Cardiac septum (tissue), 1 donor: ENCODE measurements at regions not wholly inside any gene's neighbourhood (a gene's known extent, or its start where the extent isn't known, plus 50 kb on each side); places are given as distances from the start of the nearest gene placed in this dataset.

ENCODE experiments used
- DNase-seq: peaks from one replicate; pipeline ENCODE4 v3.0.0-alpha.2; 2020; ENCODE audit warnings: low spot score
- intact Hi-C: fragments of 100-400 bp; cut with DNase I; formaldehyde crosslinking; loops from one replicate; pipeline ENCODE4 v1.14.0; 2022
- donor health status: DM: no; HTN: no; CAD: no.

DNA sequence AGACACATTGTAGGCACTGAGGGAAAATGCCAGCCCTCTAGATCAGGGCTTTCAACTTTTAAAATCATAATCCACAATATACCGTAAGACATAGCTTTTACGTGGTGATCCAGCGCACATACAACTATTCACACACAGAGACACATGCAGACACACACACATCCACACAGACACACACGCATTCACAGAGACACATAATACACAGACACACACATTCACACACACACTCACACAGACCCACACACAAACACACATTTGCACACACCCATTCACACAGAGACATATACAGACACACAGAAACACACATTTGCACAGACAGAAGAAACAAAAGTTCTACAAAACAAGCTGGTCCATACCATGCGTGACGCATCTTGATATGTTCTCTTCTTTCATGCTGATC lies 244.5 kb downstream of the RHOU start:
- intact Hi-C loops, result no loop called here
- no peak for DNase-seq

- intact Hi-C loops, result no loop called here
Measured at GRCh38 chr1:228980232-228980937, 245.1 kb downstream of the RHOU start.

GRCh38 chr1:228982637-228983036 lies 247.4 kb downstream of the RHOU start:
- intact Hi-C loops, result no loop called here
- DNase-seq, result no peak

More at GRCh38 chr1:228980232-228980937, 245.1 kb downstream of the RHOU start:
- no peak for DNase-seq

DNA sequence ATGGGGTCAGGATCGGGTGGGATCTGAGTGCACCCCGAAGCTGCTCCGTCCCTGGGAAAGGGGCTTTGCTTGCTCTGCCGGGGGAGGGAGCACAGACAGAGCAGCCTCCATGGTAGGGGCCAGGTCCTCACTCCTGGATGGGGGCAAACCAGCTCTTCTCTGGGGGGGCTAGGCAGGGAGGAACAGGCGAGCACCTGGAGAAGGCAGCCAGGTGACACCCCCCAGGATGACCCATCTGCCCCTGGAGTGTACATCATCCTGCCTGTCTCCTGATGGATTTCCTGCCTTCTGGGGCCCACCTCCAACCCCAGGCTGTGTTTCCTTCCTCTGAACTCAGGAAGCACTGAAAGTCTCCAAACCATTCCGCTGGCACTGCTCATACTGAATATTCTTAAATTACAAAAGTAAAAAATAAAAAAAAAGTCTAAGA lies 248.0 kb downstream of the RHOU start:
- DNase-seq, result no peak
- intact Hi-C loops, result no loop called here

GRCh38 chr1:228983661-228984060 lies 248.4 kb downstream of the RHOU start:
- DNase-seq, result no peak
- intact Hi-C loops, result no loop called here

DNA sequence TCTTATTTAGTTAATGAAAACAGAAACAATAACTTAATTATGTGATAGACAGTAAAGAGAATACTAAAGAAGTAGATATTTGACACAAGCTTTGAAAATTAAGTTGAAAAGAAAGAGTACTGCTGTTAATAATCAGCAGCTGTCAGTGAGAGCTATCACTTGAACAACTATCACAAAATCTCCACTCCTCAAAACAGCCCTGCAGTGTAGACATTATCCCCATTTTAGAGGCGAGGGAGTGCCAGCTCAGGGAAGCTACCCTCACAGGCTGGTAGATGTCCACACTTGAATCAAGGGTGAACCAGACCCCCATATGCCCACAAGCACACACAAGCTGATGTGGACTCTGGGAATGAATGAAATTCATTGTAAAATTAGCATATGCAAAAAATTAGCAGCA lies 248.8 kb downstream of the RHOU start:
- intact Hi-C loops, result no loop called here

DNA sequence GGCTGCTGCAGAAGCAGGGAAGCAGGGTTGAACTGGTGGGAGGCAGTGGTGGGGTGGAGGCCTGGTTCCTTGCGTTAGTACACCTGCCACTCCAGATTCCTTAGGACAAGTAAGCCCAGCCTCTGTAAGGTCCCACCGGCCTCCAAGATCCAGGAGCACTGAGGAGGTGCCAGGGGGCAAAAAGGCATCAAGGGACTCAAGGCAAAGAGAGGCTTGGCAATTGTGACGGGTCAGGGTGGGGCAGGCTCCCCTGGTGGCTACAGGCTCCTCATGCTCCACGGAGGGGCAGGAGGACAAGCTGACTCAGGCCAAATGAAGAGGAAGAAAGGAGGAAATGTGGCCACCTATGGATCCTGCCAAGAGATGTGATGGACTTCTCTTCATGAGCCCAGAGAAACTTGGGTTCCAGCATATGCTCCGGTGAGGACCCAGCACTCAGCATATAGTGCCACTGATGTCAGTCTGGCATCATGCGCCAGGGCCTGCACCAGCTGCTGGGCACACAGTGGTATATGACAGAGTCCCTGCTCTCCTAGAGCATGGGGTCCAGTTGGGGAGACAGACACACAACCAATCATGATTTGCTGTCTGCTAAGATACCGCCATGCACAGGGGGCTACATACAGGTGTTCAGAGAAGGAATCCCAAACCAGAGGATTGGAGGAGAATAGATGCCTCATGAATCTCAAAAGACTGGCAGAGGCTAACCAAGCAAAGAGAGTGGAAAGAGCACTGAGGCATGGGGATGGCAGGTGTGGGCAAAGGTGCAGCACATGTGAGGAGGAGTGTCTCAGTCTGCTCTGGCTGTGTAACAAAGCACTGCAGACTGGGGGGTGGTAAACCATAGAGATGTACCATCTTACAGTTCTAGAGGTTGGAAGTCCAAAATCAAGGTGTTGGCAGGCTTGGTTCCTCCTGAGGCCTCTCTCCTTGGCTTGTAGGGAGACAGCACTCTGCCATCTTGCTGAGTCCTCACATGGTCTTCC lies 249.7 kb downstream of the RHOU start:
- DNase-seq, result no peak
- intact Hi-C loops, result no loop called here

More for the DNA sequence above, 248.8 kb downstream of the RHOU start:
- DNase-seq, result no peak

GRCh38 chr1:228985661-228986060 lies 250.4 kb downstream of the RHOU start:
- DNase-seq, result no peak
- intact Hi-C loops, result no loop called here

- intact Hi-C loops, result no loop called here
- DNase-seq, result peak; percentile 76
Measured at GRCh38 chr1:228986093-228986904, 251.0 kb downstream of the RHOU start.

DNA sequence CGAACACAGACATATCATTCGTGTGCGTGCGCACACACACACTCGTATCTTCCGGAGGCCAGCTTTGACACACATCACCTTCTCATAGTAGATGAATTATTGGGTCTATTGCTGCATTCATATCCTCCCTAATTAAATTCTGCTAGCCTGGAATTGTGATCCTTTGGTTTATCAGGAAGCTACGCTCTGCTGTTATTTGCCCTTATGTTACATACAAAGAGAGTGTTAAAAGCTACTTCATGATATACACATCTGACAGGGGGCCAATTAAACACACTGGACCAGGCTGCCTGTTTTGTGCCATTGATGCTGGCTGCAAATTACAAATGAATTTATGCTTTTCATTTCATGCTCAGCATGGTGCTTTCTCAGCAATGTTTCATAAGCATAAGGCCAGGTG lies 252.0 kb downstream of the RHOU start:
- DNase-seq, result no peak
- intact Hi-C loops, result no loop called here

GRCh38 chr1:228987736-228988506 lies 252.6 kb downstream of the RHOU start:
- DNase-seq, result peak; percentile 51
- intact Hi-C loops, result no loop called here

DNA sequence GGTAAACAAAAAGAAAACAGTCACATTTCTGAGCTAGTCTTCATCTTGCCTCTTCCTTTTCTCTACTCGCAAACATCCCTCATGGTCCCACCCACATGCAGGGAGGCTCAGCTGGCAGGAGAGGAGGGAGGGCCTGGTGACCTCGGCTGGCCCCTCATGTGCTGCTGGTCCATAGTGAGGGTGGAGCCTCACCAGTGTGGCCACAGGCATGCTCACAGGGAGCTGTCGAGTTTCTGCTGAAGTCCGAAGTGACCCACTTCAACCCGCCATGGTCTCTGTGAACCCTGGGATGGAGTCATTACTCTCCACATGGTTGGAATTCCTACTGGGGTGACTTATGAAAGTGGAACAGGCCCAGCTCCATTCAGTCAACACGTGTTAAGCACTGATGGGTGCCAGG lies 253.4 kb downstream of the RHOU start:
- DNase-seq, result no peak
- intact Hi-C loops, result no loop called here

- intact Hi-C loops, result no loop called here
- DNase-seq, result no peak
Measured at GRCh38 chr1:228989176-228989575, 253.9 kb downstream of the RHOU start.

GRCh38 chr1:228989676-228989991 lies 254.4 kb downstream of the RHOU start:
- DNase-seq, result no peak
- intact Hi-C loops, result no loop called here

DNA sequence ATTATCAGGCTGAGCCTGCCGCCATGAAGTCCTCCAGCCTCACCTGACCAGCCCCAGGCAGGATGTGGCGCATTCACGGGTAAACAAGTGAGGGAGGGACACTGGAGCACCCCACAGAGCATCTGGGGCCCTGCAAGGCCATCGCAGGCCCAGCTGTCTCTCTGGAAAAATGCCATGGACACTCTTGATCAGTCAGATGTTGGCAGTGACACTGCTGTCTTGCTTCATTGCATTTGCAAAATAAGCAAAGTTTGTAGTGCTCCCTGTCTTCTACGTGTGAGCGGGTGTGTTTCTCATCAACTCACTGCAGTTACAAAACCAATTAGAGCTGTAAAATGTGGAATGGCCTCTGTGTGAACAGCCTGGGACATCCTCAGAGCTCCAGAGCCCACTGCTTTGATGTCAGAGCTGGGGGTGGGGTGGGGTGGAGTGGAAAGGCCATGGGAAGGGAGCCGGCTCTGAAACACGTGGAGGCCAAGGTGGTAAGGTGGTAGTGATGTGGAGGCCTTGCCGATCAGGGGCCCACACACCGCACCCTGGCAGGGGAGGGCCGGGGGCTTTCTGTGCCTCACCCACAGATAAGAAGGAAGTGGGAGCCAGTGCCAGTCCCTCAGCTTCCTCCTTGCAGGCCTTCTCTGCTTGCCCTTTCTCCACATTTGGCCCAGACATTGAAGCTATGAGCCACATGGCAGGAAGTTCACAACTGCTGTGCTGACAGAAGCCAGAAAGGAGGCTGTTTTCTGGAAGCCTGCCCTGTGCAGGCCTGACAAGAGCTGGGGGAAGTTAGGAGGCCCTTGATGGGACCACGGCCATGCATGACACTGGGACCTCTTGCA lies 254.9 kb downstream of the RHOU start:
- intact Hi-C loops, result no loop called here
- DNase-seq, result peak; percentile 83

- no peak for DNase-seq
- intact Hi-C loops, result no loop called here
Measured at GRCh38 chr1:228990906-228991569, 255.8 kb downstream of the RHOU start.

DNA sequence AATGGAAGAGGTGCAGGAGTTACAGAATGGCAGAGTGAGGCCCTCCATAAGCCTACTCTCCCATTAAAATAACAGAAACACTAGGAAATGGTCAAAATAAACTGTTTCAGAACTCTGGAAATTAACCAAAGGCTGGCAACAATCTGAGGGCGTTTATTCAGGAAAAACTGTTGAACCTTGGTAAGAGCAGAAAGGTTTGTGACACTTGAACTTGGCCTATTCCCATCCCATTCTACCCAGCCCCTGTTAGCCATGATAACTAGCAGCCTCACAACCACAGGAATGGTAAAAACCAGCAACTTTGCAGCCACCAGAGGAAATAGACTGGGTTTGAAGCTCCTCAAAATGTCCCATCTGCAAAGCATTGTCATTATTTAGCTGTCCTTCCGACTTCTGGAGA lies 256.8 kb downstream of the RHOU start:
- intact Hi-C loops, result no loop called here
- no peak for DNase-seq

- intact Hi-C loops, result no loop called here
- DNase-seq, result no peak
Measured at GRCh38 chr1:228992907-228993535, 257.7 kb downstream of the RHOU start.
